IMR-90 (cell line): ENCODE measurements at regions not wholly inside any gene's neighbourhood (a gene's known extent, or its start where the extent isn't known, plus 50 kb on each side); places are given as distances from the start of the nearest gene placed in this dataset.

Experiments
- ATAC-seq: fragments of 200-7000 bp; cut with Tn5 transposase; 2 replicates; pipeline ENCODE4 v1.9.1; 2020; ENCODE audit warnings: low read depth, mild to moderate bottlenecking, moderate library complexity
- BruUV-seq: library from RNA; stranded (reverse); fragments of 400-500 nt; replicated peaks from 2 replicates; lab custom pipeline; 2021; lab: Mats Ljungman, UMichigan
- CTCF ChIA-PET: fragments of 300-600 bp; formaldehyde crosslinking; extraction: SDS; loops from one replicate; lab custom pipeline; 2021; ENCODE audit warnings: antibody characterized with exemption; lab: Yijun Ruan, JAX
- POLR2A ChIA-PET: fragments of 300-600 bp; sonication (Branson Sonifier 250); formaldehyde crosslinking; loops from one replicate; lab custom pipeline; 2022; ENCODE audit warnings: antibody characterized with exemption; ENCODE audit not compliant: unreplicated experiment; lab: Charles Lee
- DNase-seq: peaks from one replicate; pipeline ENCODE4 v3.0.0; 2013
- H2AFZ ChIP-seq: replicated peaks from 2 replicates; pipeline ENCODE3; 2013; ENCODE audit warnings: low read length, mild to moderate bottlenecking; ENCODE audit not compliant: poor library complexity
- H2AK5ac ChIP-seq: 2 replicates; pipeline ENCODE4 v1.6.1; 2013; ENCODE audit warnings: low read depth, low read length, inconsistent platforms
- H2AK9ac ChIP-seq: replicated peaks from 2 replicates; pipeline ENCODE3; 2013; ENCODE audit warnings: mild to moderate bottlenecking, low read depth, low read length, moderate library complexity; ENCODE audit not compliant: poor library complexity
- H2BK120ac ChIP-seq: 2 replicates; pipeline ENCODE4 v1.6.1; 2013; ENCODE audit warnings: low read depth, low read length, inconsistent platforms
- H2BK15ac ChIP-seq: 3 replicates; pipeline ENCODE4 v1.6.1; 2013; ENCODE audit warnings: low read depth, low read length, inconsistent platforms
- H2BK20ac ChIP-seq: 2 replicates; pipeline ENCODE4 v1.6.1; 2013; ENCODE audit warnings: low read depth, mild to moderate bottlenecking, inconsistent platforms, low read length, moderate library complexity
- H2BK5ac ChIP-seq: 2 replicates; pipeline ENCODE4 v1.6.1; 2013; ENCODE audit warnings: mild to moderate bottlenecking, low read depth, low read length, inconsistent platforms; ENCODE audit not compliant: poor library complexity, severe bottlenecking
- H3K14ac ChIP-seq: replicated peaks from 2 replicates; pipeline ENCODE4 v1.6.1; 2013; ENCODE audit warnings: low read depth, low read length, inconsistent platforms
- H3K18ac ChIP-seq: 2 replicates; pipeline ENCODE4 v1.6.1; 2013; ENCODE audit warnings: low read depth, low read length, control low read depth
- H3K23ac ChIP-seq: 2 replicates; pipeline ENCODE4 v1.6.1; 2013; ENCODE audit warnings: low read depth, low read length, inconsistent platforms
- H3K27ac ChIP-seq: 2 replicates; pipeline ENCODE4 v1.5.1; 2013; ENCODE audit warnings: mild to moderate bottlenecking, control low read depth, low read length; ENCODE audit not compliant: insufficient read depth
- H3K27me3 ChIP-seq: 2 replicates; pipeline ENCODE4 v1.6.1; 2013; ENCODE audit warnings: low read length; ENCODE audit not compliant: control insufficient read depth, insufficient read depth
- H3K36me3 ChIP-seq: 2 replicates; pipeline ENCODE4 v1.6.1; 2013; ENCODE audit warnings: low read length, mixed read lengths; ENCODE audit not compliant: control insufficient read depth, insufficient read depth
- H3K4ac ChIP-seq: 2 replicates; pipeline ENCODE4 v1.6.1; 2013; ENCODE audit warnings: low read depth, low read length, inconsistent platforms
- H3K4me1 ChIP-seq: 2 replicates; pipeline ENCODE4 v1.6.1; 2013; ENCODE audit warnings: low read length, mixed read lengths; ENCODE audit not compliant: control insufficient read depth, insufficient read depth
- H3K4me2 ChIP-seq: 2 replicates; pipeline ENCODE4 v1.6.1; 2013; ENCODE audit warnings: low read depth, mild to moderate bottlenecking, control low read depth, low read length, moderate library complexity
- H3K4me3 ChIP-seq: 2 replicates; pipeline ENCODE4 v1.5.1; 2013; ENCODE audit warnings: low read depth, mild to moderate bottlenecking, control low read depth, low read length, moderate library complexity; ENCODE audit not compliant: insufficient read depth
- H3K56ac ChIP-seq: 2 replicates; pipeline ENCODE4 v1.6.1; 2013; ENCODE audit warnings: low read length, inconsistent platforms; ENCODE audit not compliant: insufficient read depth; ENCODE audit errors: extremely low read depth
- H3K79me1 ChIP-seq, 2 experiments: 2 replicates each; pipeline ENCODE4 v1.6.1; 2013; ENCODE audit warnings: low read length in 2 of 2, inconsistent platforms in 1 of 2, low read depth in 1 of 2
- H3K9ac ChIP-seq: 2 replicates; pipeline ENCODE4 v1.6.1; 2013; ENCODE audit warnings: low read depth, low read length, control low read depth
- H3K9me1 ChIP-seq: 2 replicates; pipeline ENCODE4 v1.6.1; 2013; ENCODE audit warnings: low read length, inconsistent platforms; ENCODE audit not compliant: insufficient read depth
- H3K9me3 ChIP-seq: 2 replicates; pipeline ENCODE4 v1.6.1; 2013; ENCODE audit warnings: low read length; ENCODE audit not compliant: control insufficient read depth, insufficient read depth
- H4K20me1 ChIP-seq: 2 replicates; pipeline ENCODE4 v1.6.1; 2013; ENCODE audit warnings: low read length, inconsistent platforms; ENCODE audit not compliant: insufficient read depth
- H4K5ac ChIP-seq: 2 replicates; pipeline ENCODE4 v1.6.1; 2013; ENCODE audit warnings: mild to moderate bottlenecking, low read depth, low read length, control low read depth
- H4K8ac ChIP-seq, 2 experiments: 2 replicates each; pipeline ENCODE4 v1.6.1; 2013; ENCODE audit warnings: low read depth in 2 of 2, low read length in 2 of 2, control low read depth in 1 of 2, inconsistent platforms in 1 of 2
- H4K91ac ChIP-seq: 2 replicates; pipeline ENCODE4 v1.6.1; 2013; ENCODE audit warnings: low read depth, low read length, inconsistent platforms; ENCODE audit not compliant: insufficient read depth
- CEBPB ChIP-seq: IDR thresholded peaks from 2 replicates; pipeline ENCODE4 v1.6.1; 2012; ENCODE audit warnings: low read depth, low read length, improper control_type of control experiment
- CHD1 ChIP-seq: IDR thresholded peaks from 2 replicates; pipeline ENCODE4 v1.6.1; 2012; ENCODE audit warnings: low read depth, low read length, improper control_type of control experiment
- FOS ChIP-seq: fragments of 150-350 bp; IDR thresholded peaks from 2 replicates; pipeline ENCODE4 v1.6.1; 2016; ENCODE audit warnings: low read depth, low read length
- MAFK ChIP-seq: IDR thresholded peaks from 2 replicates; pipeline ENCODE4 v1.6.1; 2012; ENCODE audit warnings: low read depth, low read length, improper control_type of control experiment
- MAZ ChIP-seq: IDR thresholded peaks from 2 replicates; pipeline ENCODE4 v1.6.1; 2012; ENCODE audit warnings: low read depth, mild to moderate bottlenecking, low read length, improper control_type of control experiment, moderate library complexity, borderline replicate concordance
- MXI1 ChIP-seq: IDR thresholded peaks from 2 replicates; pipeline ENCODE4 v1.6.1; 2012; ENCODE audit warnings: low read depth, mild to moderate bottlenecking, low read length, moderate library complexity, borderline replicate concordance
- NFE2L2 ChIP-seq: fragments of 150-350 bp; IDR thresholded peaks from 2 replicates; pipeline ENCODE4 v1.6.1; 2016; ENCODE audit warnings: low read depth, mild to moderate bottlenecking, low read length
- RAD21 ChIP-seq: IDR thresholded peaks from 2 replicates; pipeline ENCODE4 v1.6.1; 2012; ENCODE audit warnings: low read length, improper control_type of control experiment
- RCOR1 ChIP-seq: IDR thresholded peaks from 2 replicates; pipeline ENCODE4 v1.6.1; 2012; ENCODE audit warnings: mild to moderate bottlenecking, low read length, improper control_type of control experiment; ENCODE audit not compliant: insufficient replicate concordance
- WGBS, 2 experiments: methylation state at CpG; one replicate each; pipeline versions ENCODE4 v1.1.5 to v1.1.7; 2013; ENCODE audit warnings: missing lambda C conversion rate in 2 of 2; ENCODE audit not compliant: insufficient read length in 1 of 2; ENCODE audit errors: extremely low coverage in 2 of 2; 5-methylcytosine and 5-hydroxymethylcytosine counted together
- dilution Hi-C: fragments of 300-500 bp; cut with HindIII; formaldehyde crosslinking; loops from one replicate; pipeline ENCODE4 v1.14.3; 2018; ENCODE audit warnings: low sequenced_read_pairs; ENCODE audit not compliant: unreplicated experiment
- in situ Hi-C: fragments of 300-500 bp; cut with MboI; formaldehyde crosslinking; loops from 3 replicates; pipeline ENCODE4 v1.14.3; 2019; ENCODE audit warnings: low sequenced_read_pairs, inconsistent platforms, mixed read lengths
- intact Hi-C: fragments of 100-400 bp; cut with micrococcal nuclease; formaldehyde crosslinking; loops from 2 replicates; pipeline ENCODE4 v1.10.0; 2022
- TF ChIP-seq, protein P1 (sequence below): fragments of 150-350 bp; IDR thresholded peaks from 2 replicates; pipeline ENCODE4 v1.6.1; 2016; ENCODE audit warnings: low read depth, mild to moderate bottlenecking, low read length, moderate library complexity, borderline replicate concordance
- TF ChIP-seq, protein P2 (sequence below): fragments of 150-350 bp; IDR thresholded peaks from 2 replicates; pipeline ENCODE4 v1.6.1; 2017; ENCODE audit warnings: mild to moderate bottlenecking, antibody characterized with exemption, low read length, low read depth

DNA sequence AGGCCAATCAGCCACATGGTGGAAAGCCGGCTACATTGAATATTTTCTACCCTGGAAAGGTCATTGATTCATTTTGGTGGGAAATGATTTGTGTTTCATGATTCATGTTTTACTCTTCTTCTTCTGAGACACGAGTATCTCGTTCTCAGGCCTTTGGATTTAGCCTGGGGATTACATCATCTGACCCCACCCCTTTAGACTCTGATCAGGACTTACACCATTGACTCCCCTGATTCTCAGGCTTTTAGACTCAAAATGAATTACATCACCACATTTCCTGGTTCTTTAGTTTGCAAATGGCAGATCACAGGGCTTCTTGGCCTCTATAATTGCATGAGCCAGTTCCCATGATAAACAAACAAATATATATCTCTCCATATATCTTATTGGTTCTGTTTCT is 228.8 kb downstream of the ADGRG6 start:
- Histone ChIP-seq H4K20me1 (no peaks in the 10 kb centered on the region), H2BK20ac (no peak overlapping the region), H3K23ac (no peak overlapping the region), H3K79me1 (no peaks in the 10 kb centered on the region), H3K36me3 (no peaks in the 10 kb centered on the region), H3K4me1 (no peaks in the 10 kb centered on the region; the same call in 1 of the 2 replicates), H3K4me3 (no peak overlapping the region), H2BK5ac (no peak overlapping the region), H3K27me3 (peaks cover 7% of the 10 kb centered on the region), H4K91ac (no peak overlapping the region), H3K9me1 (no peaks in the 10 kb centered on the region), H3K4ac (no peak overlapping the region), H3K9me3 (peaks cover 6% of the 10 kb centered on the region; the same call in 1 of the 2 replicates), H3K18ac (no peak overlapping the region), H2AK9ac (no peak overlapping the region), H3K9ac (no peak overlapping the region), H3K56ac (no peak overlapping the region), H4K8ac (no peak overlapping the region), H3K4me2 (no peak overlapping the region), H4K5ac (no peak overlapping the region), H3K14ac (no peak overlapping the region), H3K27ac (no peak overlapping the region), H2AFZ (no peak overlapping the region), H2AK5ac (no peak overlapping the region), H2BK15ac (no peak overlapping the region), H2BK120ac (no peak overlapping the region)
- POLR2A ChIA-PET = no interaction called here
- BruUV-seq = no TSS peak
- ATAC-seq (no peak), DNase-seq (no peak)
- in situ Hi-C loops (no loop called here), dilution Hi-C loops (no loop called here), intact Hi-C loops (no loop called here)
- CTCF ChIA-PET = no interaction called here
- TF ChIP-seq MXI1 = no peak
- TF ChIP-seq, protein P1, sequence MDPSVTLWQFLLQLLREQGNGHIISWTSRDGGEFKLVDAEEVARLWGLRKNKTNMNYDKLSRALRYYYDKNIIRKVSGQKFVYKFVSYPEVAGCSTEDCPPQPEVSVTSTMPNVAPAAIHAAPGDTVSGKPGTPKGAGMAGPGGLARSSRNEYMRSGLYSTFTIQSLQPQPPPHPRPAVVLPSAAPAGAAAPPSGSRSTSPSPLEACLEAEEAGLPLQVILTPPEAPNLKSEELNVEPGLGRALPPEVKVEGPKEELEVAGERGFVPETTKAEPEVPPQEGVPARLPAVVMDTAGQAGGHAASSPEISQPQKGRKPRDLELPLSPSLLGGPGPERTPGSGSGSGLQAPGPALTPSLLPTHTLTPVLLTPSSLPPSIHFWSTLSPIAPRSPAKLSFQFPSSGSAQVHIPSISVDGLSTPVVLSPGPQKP = no peak
- TF ChIP-seq RCOR1 = no peak
- TF ChIP-seq CEBPB = no peak
- TF ChIP-seq MAFK = no peak
- TF ChIP-seq, protein P2, sequence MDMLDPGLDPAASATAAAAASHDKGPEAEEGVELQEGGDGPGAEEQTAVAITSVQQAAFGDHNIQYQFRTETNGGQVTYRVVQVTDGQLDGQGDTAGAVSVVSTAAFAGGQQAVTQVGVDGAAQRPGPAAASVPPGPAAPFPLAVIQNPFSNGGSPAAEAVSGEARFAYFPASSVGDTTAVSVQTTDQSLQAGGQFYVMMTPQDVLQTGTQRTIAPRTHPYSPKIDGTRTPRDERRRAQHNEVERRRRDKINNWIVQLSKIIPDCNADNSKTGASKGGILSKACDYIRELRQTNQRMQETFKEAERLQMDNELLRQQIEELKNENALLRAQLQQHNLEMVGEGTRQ = no peak
- no peak for TF ChIP-seq MAZ
- no peak for TF ChIP-seq RAD21
- no peak for TF ChIP-seq NFE2L2
- no peak for TF ChIP-seq CHD1
- no peak for TF ChIP-seq FOS
- no CpG with 5 or more reads among the region's 3 CpGs for WGBS, 2 experiments
